Subcutaneous abdominal adipose tissue (tissue), 5 donors: ENCODE measurements at regions not wholly inside any gene's neighbourhood (a gene's known extent, or its start where the extent isn't known, plus 50 kb on each side); places are given as distances from the start of the nearest gene placed in this dataset.

ENCODE experiments used
- H3K27ac ChIP-seq: one replicate; pipeline ENCODE4 v1.7.0; 2013; ENCODE audit warnings: low read depth, mild to moderate bottlenecking, inconsistent platforms, low read length, moderate library complexity
- H3K27me3 ChIP-seq, 5 donors: one replicate each; pipeline ENCODE4 v1.7.0; 2013; ENCODE audit warnings: low read length in 5 of 5, inconsistent platforms in 1 of 5; ENCODE audit not compliant: control insufficient read depth in 5 of 5, insufficient read depth in 4 of 5
- H3K36me3 ChIP-seq, 5 donors: one replicate each; pipeline ENCODE4 v1.7.0; 2013; ENCODE audit warnings: low read length in 5 of 5; ENCODE audit not compliant: control insufficient read depth in 5 of 5, insufficient read depth in 5 of 5
- H3K4me1 ChIP-seq, 5 donors: one replicate each; pipeline ENCODE4 v1.7.0; 2013; ENCODE audit warnings: low read length in 5 of 5, mild to moderate bottlenecking in 3 of 5, moderate library complexity in 1 of 5; ENCODE audit not compliant: control insufficient read depth in 5 of 5, insufficient read depth in 5 of 5
- H3K4me3 ChIP-seq, 5 donors: one replicate each; pipeline ENCODE4 v1.7.0; 2013; ENCODE audit warnings: low read length in 5 of 5, low read depth in 1 of 5
- H3K9ac ChIP-seq, 5 donors: one replicate each; pipeline ENCODE4 v1.7.0; 2013; ENCODE audit warnings: low read length in 5 of 5, mild to moderate bottlenecking in 4 of 5, moderate library complexity in 3 of 5
- H3K9me3 ChIP-seq, 5 donors: one replicate each; pipeline ENCODE4 v1.7.0; 2013; ENCODE audit warnings: low read length in 5 of 5; ENCODE audit not compliant: control insufficient read depth in 5 of 5
- donor health status: healthy.
- donor health status: healthy.
- donor health status: healthy.
- donor health status: healthy.
- donor health status: healthy.

GRCh38 chr13:44116562-44117332, 237.0 kb downstream of the LACC1 start:
- peak overlapping the region; percentile 61 for H3K27ac ChIP-seq
- no peaks in the 10 kb centered on the region for H3K27me3 ChIP-seq
- H3K9me3 ChIP-seq: no peaks in the 10 kb centered on the region
- H3K4me1 ChIP-seq: peaks cover 2 to 18% (median 13%) of the 10 kb centered on the region in 5 donors
- H3K4me3 ChIP-seq: no peak overlapping the region
- H3K9ac ChIP-seq: peak overlapping the region in 3 of 5 donors; percentile 26 to 51 (median 35)
- no peaks in the 10 kb centered on the region for H3K36me3 ChIP-seq

DNA sequence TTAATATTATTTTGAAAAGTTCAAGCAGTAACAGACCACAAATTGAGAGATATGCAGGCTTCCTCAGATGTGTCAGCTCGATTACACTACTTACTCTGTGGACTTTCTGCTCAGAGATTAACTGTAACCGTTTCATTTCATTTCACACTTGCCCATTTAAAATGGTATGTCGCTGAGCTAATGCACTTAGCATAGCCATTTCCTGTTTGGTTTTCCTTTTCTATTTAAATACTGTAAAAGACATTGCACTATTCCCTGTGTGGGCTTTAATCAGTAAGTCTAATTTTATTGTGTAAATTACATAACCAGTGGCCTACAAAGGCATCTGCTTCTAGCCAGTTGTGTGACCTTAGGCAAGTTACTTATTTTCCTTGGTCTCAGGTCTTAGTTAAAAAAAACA, 237.6 kb downstream of the LACC1 start:
- Histone ChIP-seq H3K27ac (peak overlapping the region; percentile 61), H3K4me1 (peaks cover 2 to 18% (median 13%) of the 10 kb centered on the region in 5 donors), H3K9me3 (no peaks in the 10 kb centered on the region), H3K27me3 (no peaks in the 10 kb centered on the region), H3K4me3 (no peak overlapping the region), H3K36me3 (no peaks in the 10 kb centered on the region), H3K9ac (peak overlapping the region in 3 of 5 donors; percentile 12 to 51 (median 35))

- peak overlapping the region; percentile 61 for H3K27ac ChIP-seq
- peak overlapping the region in 2 of 5 donors; percentile 12 to 51 for H3K9ac ChIP-seq
- H3K36me3 ChIP-seq: no peaks in the 10 kb centered on the region
- no peak overlapping the region for H3K4me3 ChIP-seq
- no peaks in the 10 kb centered on the region for H3K9me3 ChIP-seq
- peaks cover 2 to 18% (median 13%) of the 10 kb centered on the region in 5 donors for H3K4me1 ChIP-seq
- H3K27me3 ChIP-seq: no peaks in the 10 kb centered on the region
Measured at GRCh38 chr13:44117816-44118215, 238.1 kb downstream of the LACC1 start.

- H3K27ac ChIP-seq: no peak overlapping the region
- H3K9me3 ChIP-seq: peaks cover 0 to 7% (median 0%) of the 10 kb centered on the region in 5 donors
- no peaks in the 10 kb centered on the region for H3K36me3 ChIP-seq
- no peak overlapping the region for H3K4me3 ChIP-seq
- H3K9ac ChIP-seq: no peak overlapping the region
- peaks cover 2 to 18% (median 13%) of the 10 kb centered on the region in 5 donors for H3K4me1 ChIP-seq
- H3K27me3 ChIP-seq: no peaks in the 10 kb centered on the region
Measured at GRCh38 chr13:44118881-44119280, 239.2 kb downstream of the LACC1 start.

- no peaks in the 10 kb centered on the region for H3K36me3 ChIP-seq
- no peak overlapping the region for H3K27ac ChIP-seq
- H3K4me3 ChIP-seq: no peak overlapping the region
- H3K9me3 ChIP-seq: peaks cover 0 to 7% (median 0%) of the 10 kb centered on the region in 5 donors
- peaks cover 2 to 18% (median 13%) of the 10 kb centered on the region in 5 donors for H3K4me1 ChIP-seq
- no peak overlapping the region for H3K9ac ChIP-seq
- H3K27me3 ChIP-seq: no peaks in the 10 kb centered on the region
Measured at GRCh38 chr13:44120043-44120442, 240.3 kb downstream of the LACC1 start.

GRCh38 chr13:44120849-44121755, 241.4 kb downstream of the LACC1 start:
- Histone ChIP-seq H3K4me1 (peaks cover 2 to 18% (median 13%) of the 10 kb centered on the region in 5 donors), H3K9me3 (peaks cover 0 to 7% (median 0%) of the 10 kb centered on the region in 5 donors), H3K27me3 (no peaks in the 10 kb centered on the region)

DNA sequence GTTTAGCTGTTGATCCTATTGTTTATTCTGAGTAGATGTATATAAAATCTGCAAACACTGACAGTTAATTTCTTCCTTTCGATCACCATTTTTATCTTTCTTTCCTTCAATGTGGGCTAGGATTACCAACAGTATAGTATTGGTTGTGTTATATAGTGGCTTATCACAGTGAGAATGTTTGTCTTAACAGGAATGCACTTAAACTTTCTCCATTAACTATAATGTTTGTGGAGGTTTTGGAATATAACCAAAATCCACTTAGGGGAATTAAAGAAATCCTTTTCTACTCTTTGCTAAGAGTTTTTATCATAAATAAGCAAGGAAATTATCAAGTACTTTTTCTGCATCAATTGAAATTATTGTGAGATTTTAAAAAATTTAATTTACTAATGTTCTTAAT, 244.6 kb downstream of the LACC1 start:
- no peak overlapping the region for H3K4me3 ChIP-seq
- H3K4me1 ChIP-seq: no peaks in the 10 kb centered on the region
- H3K27me3 ChIP-seq: no peaks in the 10 kb centered on the region
- H3K36me3 ChIP-seq: no peaks in the 10 kb centered on the region
- no peak overlapping the region for H3K9ac ChIP-seq
- H3K9me3 ChIP-seq: peaks cover 0 to 7% (median 0%) of the 10 kb centered on the region in 5 donors
- H3K27ac ChIP-seq: no peak overlapping the region

More at GRCh38 chr13:44120849-44121755, 241.4 kb downstream of the LACC1 start:
- H3K36me3 ChIP-seq: no peaks in the 10 kb centered on the region
- H3K9ac ChIP-seq: no peak overlapping the region
- no peak overlapping the region for H3K27ac ChIP-seq
- H3K4me3 ChIP-seq: no peak overlapping the region

DNA sequence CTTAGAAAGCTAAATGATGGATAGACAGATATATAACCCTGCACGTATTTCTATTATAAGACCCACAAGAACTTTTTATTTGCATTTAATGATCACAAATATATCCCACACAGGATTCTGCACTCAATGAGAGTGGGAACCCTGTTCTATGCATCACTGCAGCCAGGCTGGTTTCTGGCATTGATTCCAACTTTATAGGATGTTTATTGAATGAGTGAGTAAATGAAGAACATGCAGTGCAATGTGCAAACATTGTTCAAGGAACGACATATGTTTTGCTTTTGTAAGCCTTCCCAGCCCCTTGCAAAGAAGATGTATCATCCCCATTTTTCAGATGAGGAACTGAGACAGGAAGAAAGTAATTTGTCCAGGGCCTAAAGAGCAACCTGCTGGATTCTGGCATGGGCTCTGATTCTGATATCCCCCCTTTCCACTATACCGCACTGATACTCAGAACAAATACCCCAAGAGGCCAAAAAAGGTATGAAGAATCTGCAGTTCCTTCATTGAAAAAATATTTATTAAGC, 246.3 kb downstream of the LACC1 start:
- Histone ChIP-seq H3K4me1 (no peaks in the 10 kb centered on the region), H3K27ac (no peak overlapping the region), H3K4me3 (no peak overlapping the region), H3K9me3 (peaks cover 0 to 7% (median 0%) of the 10 kb centered on the region in 5 donors), H3K27me3 (peaks cover 0 to 2% (median 0%) of the 10 kb centered on the region in 5 donors), H3K36me3 (no peaks in the 10 kb centered on the region), H3K9ac (no peak overlapping the region)

DNA sequence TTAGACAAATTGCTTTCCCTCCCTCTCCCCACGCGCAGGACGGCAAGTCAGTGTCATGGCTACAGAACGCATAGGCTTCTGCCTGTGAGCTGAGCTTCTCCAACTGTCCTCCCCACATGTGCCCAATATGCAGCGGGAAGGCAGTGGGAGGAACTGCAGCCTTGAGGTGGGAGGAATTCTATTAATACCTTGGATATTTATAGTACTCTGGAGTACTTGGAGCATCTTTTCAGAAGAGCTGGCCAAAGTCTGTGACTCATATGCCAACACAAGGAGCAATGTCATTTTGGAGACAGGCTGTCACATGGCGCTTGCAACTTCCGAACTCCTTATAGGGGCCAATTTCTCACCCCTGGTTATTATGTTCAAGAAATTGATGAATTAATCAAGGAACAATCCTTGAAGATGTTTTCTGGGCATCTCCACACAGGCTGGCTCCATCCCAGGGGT, 245.0 kb upstream of the SERP2 start:
- Histone ChIP-seq H3K4me3 (no peak overlapping the region), H3K27ac (no peak overlapping the region), H3K27me3 (peaks cover 0 to 2% (median 0%) of the 10 kb centered on the region in 5 donors), H3K4me1 (peaks cover 0 to 9% (median 2%) of the 10 kb centered on the region in 5 donors), H3K9me3 (peaks cover 0 to 1% (median 0%) of the 10 kb centered on the region in 5 donors), H3K36me3 (no peaks in the 10 kb centered on the region), H3K9ac (no peak overlapping the region)
